ENCODE measurements at regions not wholly inside any gene's neighbourhood (a gene's known extent, or its start where the extent isn't known, plus 50 kb on each side); places are given as distances from the start of the nearest gene placed in this dataset.
"Not testable (repeated sequence)": the region's sequence is repeated elsewhere in the genome, so short reads cannot be mapped to it uniquely, and the experiment has no call there.

GRCh38 chr2:221997683-221998082, 301.1 kb downstream of the PAX3 start:
- DNase-seq (ENCODE audit: low read depth), result peak; percentile 5

GRCh38 chr2:221997100-221997499, 301.7 kb downstream of the PAX3 start:
- DNase-seq (ENCODE audit: low read depth), result peak; percentile 96

- DNase-seq (ENCODE audit: low read depth), result no peak
These were observed 303.9 kb downstream of the PAX3 start for GRCh38 chr2:221994926-221995325.

GRCh38 chr2:221984376-221984775, 314.4 kb downstream of the PAX3 start:
- not testable (repeated sequence) for DNase-seq (ENCODE audit: low read depth)

- no peak for DNase-seq (ENCODE audit: low read depth)
These were observed 316.8 kb downstream of the PAX3 start for GRCh38 chr2:221981912-221982470.

GRCh38 chr2:221975151-221975550, 323.6 kb downstream of the PAX3 start:
- no peak for DNase-seq (ENCODE audit: low read depth)

GRCh38 chr2:221973902-221974301, 324.9 kb downstream of the PAX3 start:
- no peak for DNase-seq (ENCODE audit: low read depth)

GRCh38 chr2:221973502-221973901, 325.3 kb downstream of the PAX3 start:
- DNase-seq (ENCODE audit: low read depth), result no peak

GRCh38 chr2:221972813-221973478, 325.9 kb downstream of the PAX3 start:
- DNase-seq (ENCODE audit: low read depth), result no peak

- no peak for DNase-seq (ENCODE audit: low read depth)
These were observed 328.4 kb downstream of the PAX3 start for GRCh38 chr2:221970389-221970788.

GRCh38 chr2:221969830-221970144, 329.0 kb downstream of the PAX3 start:
- DNase-seq (ENCODE audit: low read depth), result no peak

GRCh38 chr2:221969087-221969829, 329.5 kb downstream of the PAX3 start:
- DNase-seq (ENCODE audit: low read depth), result peak; percentile 34

GRCh38 chr2:221962186-221962585, 336.6 kb downstream of the PAX3 start:
- DNase-seq (ENCODE audit: low read depth), result no peak

GRCh38 chr2:221961561-221961960, 337.2 kb downstream of the PAX3 start:
- DNase-seq (ENCODE audit: low read depth), result peak; percentile 2

- DNase-seq (ENCODE audit: low read depth), result peak; percentile 12
These were observed 340.6 kb downstream of the PAX3 start for GRCh38 chr2:221958224-221958623.

GRCh38 chr2:221948076-221948475, 350.7 kb downstream of the PAX3 start:
- no peak for DNase-seq (ENCODE audit: low read depth)

GRCh38 chr2:221944452-221944851, 354.3 kb downstream of the PAX3 start:
- DNase-seq (ENCODE audit: low read depth), result not testable (repeated sequence)

GRCh38 chr2:221943076-221943810, 355.6 kb downstream of the PAX3 start:
- DNase-seq (ENCODE audit: low read depth), result peak; percentile 30

GRCh38 chr2:221931251-221931991, 359.3 kb upstream of the EPHA4 start:
- DNase-seq (ENCODE audit: low read depth), result no peak

GRCh38 chr2:221929259-221929658, 357.2 kb upstream of the EPHA4 start:
- no peak for DNase-seq (ENCODE audit: low read depth)

- DNase-seq (ENCODE audit: low read depth), result no peak
These were observed 354.2 kb upstream of the EPHA4 start for GRCh38 chr2:221926327-221926726.

GRCh38 chr2:221924576-221924975, 352.5 kb upstream of the EPHA4 start:
- no peak for DNase-seq (ENCODE audit: low read depth)
